GM12878 (cell line): ENCODE measurements at regions not wholly inside any gene's neighbourhood (a gene's known extent, or its start where the extent isn't known, plus 50 kb on each side); places are given as distances from the start of the nearest gene placed in this dataset.

Experiments
- ATAC-seq: fragments of 200-7000 bp; cut with Tn5 transposase; 3 replicates; pipeline ENCODE4 v1.9.1; 2020; ENCODE audit warnings: mild to moderate bottlenecking, moderate library complexity
- BruUV-seq: library from RNA; stranded (reverse); fragments of 400-500 nt; replicated peaks from 2 replicates; lab custom pipeline; 2021; lab: Mats Ljungman, UMichigan
- CTCF ChIA-PET: fragments of 300-600 bp; sonication (Branson Sonifier 250); formaldehyde crosslinking; extraction: SDS; loops from one replicate; lab custom pipeline; 2021; ENCODE audit warnings: inconsistent platforms; lab: Yijun Ruan, JAX
- POLR2A ChIA-PET: fragments of 350-600 bp; formaldehyde crosslinking; extraction: SDS; loops from one replicate; lab custom pipeline; 2021; ENCODE audit warnings: inconsistent platforms; lab: Charles Lee
- RAD21 ChIA-PET: fragments of 300-600 bp; sonication (Branson Sonifier 250); formaldehyde crosslinking; loops from one replicate; lab custom pipeline; 2023; ENCODE audit warnings: antibody characterized with exemption; ENCODE audit not compliant: unreplicated experiment; lab: Charles Lee
- SMC1A ChIA-PET: fragments of 300-600 bp; sonication (Branson Sonifier 250); formaldehyde crosslinking; loops from one replicate; lab custom pipeline; 2023; ENCODE audit not compliant: unreplicated experiment, uncharacterized antibody; lab: Charles Lee
- DNase-seq: peaks from one replicate; pipeline ENCODE4 v3.0.0-alpha.2; 2011; ENCODE audit warnings: low read depth, low spot score
- FAIRE-seq: peaks from 3 replicates; lab custom pipeline; 2011; peaks lifted over from hg19 to GRCh38; lab: Jason Lieb, UNC
- H2AFZ ChIP-seq: 2 replicates; pipeline ENCODE4 v1.6.0; 2011; ENCODE audit warnings: low read depth, low read length, control low read depth; ENCODE audit not compliant: control insufficient read depth
- H3K27ac ChIP-seq: 2 replicates; pipeline ENCODE4 v1.5.1; 2011; ENCODE audit warnings: control low read depth; ENCODE audit not compliant: control insufficient read depth, insufficient read depth
- H3K27me3 ChIP-seq, 2 experiments: replicated peaks in 1 of 2; 2 replicates each; pipeline versions ENCODE4 v1.6.0 to v1.6.1; 2011; ENCODE audit warnings: low read length in 1 of 2; ENCODE audit not compliant: control insufficient read depth in 2 of 2, insufficient read depth in 2 of 2
- H3K36me3 ChIP-seq, 2 experiments: 2 replicates each; pipeline ENCODE4 v1.5.1; 2011; ENCODE audit warnings: low read length in 1 of 2; ENCODE audit not compliant: control insufficient read depth in 2 of 2, insufficient read depth in 2 of 2
- H3K4me1 ChIP-seq: 2 replicates; pipeline ENCODE4 v1.6.1; 2011; ENCODE audit warnings: mild to moderate bottlenecking, low read length, moderate library complexity, mixed read lengths; ENCODE audit not compliant: control insufficient read depth, insufficient read depth
- H3K4me2 ChIP-seq: 2 replicates; pipeline ENCODE4 v1.6.0; 2011; ENCODE audit warnings: control low read depth; ENCODE audit not compliant: control insufficient read depth, insufficient read depth
- H3K4me3 ChIP-seq: fragments of 200-600 bp; sonication (generic); 2 replicates; pipeline ENCODE4 v1.5.1; 2016
- H3K79me2 ChIP-seq: 2 replicates; pipeline ENCODE4 v1.6.0; 2011; ENCODE audit warnings: low read length; ENCODE audit not compliant: control insufficient read depth, insufficient read depth
- H3K9ac ChIP-seq: 2 replicates; pipeline ENCODE4 v1.8.0; 2011; ENCODE audit warnings: low read length, control low read depth, mixed read lengths; ENCODE audit not compliant: control insufficient read depth, insufficient read depth
- H3K9me3 ChIP-seq: replicated peaks from 3 replicates; pipeline ENCODE4 v1.5.1; 2011; ENCODE audit warnings: mild to moderate bottlenecking, low read length; ENCODE audit not compliant: control insufficient read depth, insufficient read depth
- H4K20me1 ChIP-seq: 2 replicates; pipeline ENCODE4 v1.6.0; 2011; ENCODE audit not compliant: control insufficient read depth, insufficient read depth
- CBX5 ChIP-seq: sonication (generic); IDR thresholded peaks from 2 replicates; pipeline ENCODE4 v1.6.1; 2016; ENCODE audit warnings: low read depth, moderate library complexity, mild to moderate bottlenecking, inconsistent platforms
- CHD4 ChIP-seq: fragments of 200-600 bp; sonication (generic); IDR thresholded peaks from 2 replicates; pipeline ENCODE4 v1.6.1; 2016; ENCODE audit warnings: mild to moderate bottlenecking
- HDGF ChIP-seq: fragments of 450-650 bp; IDR thresholded peaks from 2 replicates; pipeline ENCODE4 v1.6.1; 2016; ENCODE audit warnings: antibody characterized with exemption
- POLR2AphosphoS2 ChIP-seq: IDR thresholded peaks from 2 replicates; pipeline ENCODE4 v1.6.1; 2011; ENCODE audit warnings: low read depth, mild to moderate bottlenecking, low read length, improper control_type of control experiment, moderate library complexity
- RUNX3 ChIP-seq: IDR thresholded peaks from 2 replicates; pipeline ENCODE4 v1.6.1; 2012; ENCODE audit warnings: low read length, inconsistent platforms
- WRNIP1 ChIP-seq: IDR thresholded peaks from 2 replicates; pipeline ENCODE4 v1.6.1; 2011; ENCODE audit warnings: low read depth, low read length, improper control_type of control experiment, borderline replicate concordance
- YBX1 ChIP-seq: fragments of 450-650 bp; IDR thresholded peaks from 2 replicates; pipeline ENCODE4 v1.6.1; 2016; ENCODE audit warnings: antibody characterized with exemption
- YY1 ChIP-seq: IDR thresholded peaks from 2 replicates; pipeline ENCODE4 v1.6.1; 2011; ENCODE audit warnings: low read depth, mild to moderate bottlenecking, low read length
- WGBS: methylation state at CpG from one replicate; pipeline ENCODE4 v1.1.6; 2016; ENCODE audit warnings: low lambda C conversion rate; ENCODE audit not compliant: insufficient replicate concordance, insufficient coverage; ENCODE audit errors: missing lambda C conversion rate; 5-methylcytosine and 5-hydroxymethylcytosine counted together
- in situ Hi-C: fragments of 300-500 bp; cut with MboI; formaldehyde crosslinking; loops from 9 replicates; pipeline ENCODE4 v1.14.3; 2018; ENCODE audit warnings: mixed read lengths
- intact Hi-C: fragments of 100-400 bp; cut with micrococcal nuclease; formaldehyde crosslinking; loops from one replicate; pipeline ENCODE4 v1.14.2; 2022; ENCODE audit not compliant: unreplicated experiment
- TF ChIP-seq, protein P1 (sequence below): fragments of 150-350 bp; IDR thresholded peaks from 2 replicates; pipeline ENCODE4 v1.6.1; 2014; ENCODE audit warnings: mild to moderate bottlenecking, low read depth, low read length
- TF ChIP-seq, protein P2 (sequence below): fragments of 150-350 bp; IDR thresholded peaks from 2 replicates; pipeline ENCODE4 v1.6.1; 2016; ENCODE audit warnings: low read depth, low read length
- TF ChIP-seq, protein P3 (sequence below): fragments of 450-650 bp; IDR thresholded peaks from 2 replicates; pipeline ENCODE4 v1.6.1; 2017; ENCODE audit warnings: mild to moderate bottlenecking, moderate library complexity
- TF ChIP-seq, protein P4 (sequence below): fragments of 450-650 bp; IDR thresholded peaks from 2 replicates; pipeline ENCODE4 v1.6.1; 2017; ENCODE audit warnings: mild to moderate bottlenecking

DNA sequence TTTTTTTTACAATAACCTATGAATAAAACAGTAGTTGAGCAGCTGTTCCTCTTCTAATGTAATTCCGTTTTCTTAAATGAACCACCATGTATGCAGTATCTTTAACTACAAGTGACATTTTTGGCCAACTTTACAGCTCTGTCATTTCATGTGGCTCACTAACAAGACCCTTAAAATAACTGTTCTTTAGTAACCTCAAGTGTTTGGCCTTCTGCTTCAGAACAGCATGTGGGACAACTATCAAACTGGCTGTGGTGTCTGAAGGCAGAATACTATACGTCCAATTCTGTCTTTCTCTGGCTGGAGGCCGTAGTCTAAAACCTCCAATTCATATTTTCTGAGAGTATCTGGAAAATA, 391.4 kb downstream of the NNT start (continued):
- TF ChIP-seq HDGF = no peak
- no peak for TF ChIP-seq YY1
- TF ChIP-seq, protein P1, sequence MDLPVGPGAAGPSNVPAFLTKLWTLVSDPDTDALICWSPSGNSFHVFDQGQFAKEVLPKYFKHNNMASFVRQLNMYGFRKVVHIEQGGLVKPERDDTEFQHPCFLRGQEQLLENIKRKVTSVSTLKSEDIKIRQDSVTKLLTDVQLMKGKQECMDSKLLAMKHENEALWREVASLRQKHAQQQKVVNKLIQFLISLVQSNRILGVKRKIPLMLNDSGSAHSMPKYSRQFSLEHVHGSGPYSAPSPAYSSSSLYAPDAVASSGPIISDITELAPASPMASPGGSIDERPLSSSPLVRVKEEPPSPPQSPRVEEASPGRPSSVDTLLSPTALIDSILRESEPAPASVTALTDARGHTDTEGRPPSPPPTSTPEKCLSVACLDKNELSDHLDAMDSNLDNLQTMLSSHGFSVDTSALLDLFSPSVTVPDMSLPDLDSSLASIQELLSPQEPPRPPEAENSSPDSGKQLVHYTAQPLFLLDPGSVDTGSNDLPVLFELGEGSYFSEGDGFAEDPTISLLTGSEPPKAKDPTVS = no peak
- TF ChIP-seq, protein P2, sequence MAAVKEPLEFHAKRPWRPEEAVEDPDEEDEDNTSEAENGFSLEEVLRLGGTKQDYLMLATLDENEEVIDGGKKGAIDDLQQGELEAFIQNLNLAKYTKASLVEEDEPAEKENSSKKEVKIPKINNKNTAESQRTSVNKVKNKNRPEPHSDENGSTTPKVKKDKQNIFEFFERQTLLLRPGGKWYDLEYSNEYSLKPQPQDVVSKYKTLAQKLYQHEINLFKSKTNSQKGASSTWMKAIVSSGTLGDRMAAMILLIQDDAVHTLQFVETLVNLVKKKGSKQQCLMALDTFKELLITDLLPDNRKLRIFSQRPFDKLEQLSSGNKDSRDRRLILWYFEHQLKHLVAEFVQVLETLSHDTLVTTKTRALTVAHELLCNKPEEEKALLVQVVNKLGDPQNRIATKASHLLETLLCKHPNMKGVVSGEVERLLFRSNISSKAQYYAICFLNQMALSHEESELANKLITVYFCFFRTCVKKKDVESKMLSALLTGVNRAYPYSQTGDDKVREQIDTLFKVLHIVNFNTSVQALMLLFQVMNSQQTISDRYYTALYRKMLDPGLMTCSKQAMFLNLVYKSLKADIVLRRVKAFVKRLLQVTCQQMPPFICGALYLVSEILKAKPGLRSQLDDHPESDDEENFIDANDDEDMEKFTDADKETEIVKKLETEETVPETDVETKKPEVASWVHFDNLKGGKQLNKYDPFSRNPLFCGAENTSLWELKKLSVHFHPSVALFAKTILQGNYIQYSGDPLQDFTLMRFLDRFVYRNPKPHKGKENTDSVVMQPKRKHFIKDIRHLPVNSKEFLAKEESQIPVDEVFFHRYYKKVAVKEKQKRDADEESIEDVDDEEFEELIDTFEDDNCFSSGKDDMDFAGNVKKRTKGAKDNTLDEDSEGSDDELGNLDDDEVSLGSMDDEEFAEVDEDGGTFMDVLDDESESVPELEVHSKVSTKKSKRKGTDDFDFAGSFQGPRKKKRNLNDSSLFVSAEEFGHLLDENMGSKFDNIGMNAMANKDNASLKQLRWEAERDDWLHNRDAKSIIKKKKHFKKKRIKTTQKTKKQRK = no peak

DNA sequence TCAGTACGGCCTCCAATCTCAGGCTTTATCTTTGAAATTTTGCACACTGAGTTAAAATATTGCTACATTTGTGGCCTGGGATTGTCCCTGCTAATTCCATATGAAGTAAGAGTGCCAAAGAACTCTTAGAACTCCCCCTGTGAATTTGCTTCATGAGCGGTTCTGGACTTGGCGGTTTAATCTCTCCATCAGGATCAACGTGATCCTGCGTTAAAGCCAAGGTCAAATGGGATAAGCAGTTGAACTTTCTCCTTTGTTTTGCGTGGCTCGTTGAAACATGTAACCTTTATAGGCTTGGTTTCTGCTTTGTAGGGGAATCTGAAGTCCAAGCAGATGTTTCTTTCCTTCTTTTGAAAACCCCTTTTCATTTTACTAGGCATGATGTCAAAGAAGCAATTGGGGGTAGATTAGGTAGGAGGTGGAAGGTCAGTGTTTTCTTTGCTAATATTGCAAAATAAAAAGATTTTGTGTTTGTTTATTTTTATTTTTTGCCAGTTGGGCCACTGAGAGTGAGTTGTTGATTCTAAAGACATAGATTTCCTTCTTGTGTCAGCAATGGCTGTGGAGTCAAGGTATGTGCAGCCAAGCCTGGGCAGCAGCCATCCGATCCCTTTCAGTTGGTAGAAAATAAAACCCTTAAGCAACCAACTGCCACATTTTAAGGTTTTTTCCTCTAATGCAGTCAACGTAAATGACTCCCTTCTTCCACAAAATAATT, 390.8 kb downstream of the NNT start:
- CTCF ChIA-PET = no interaction called here
- Histone ChIP-seq H3K36me3 (no peaks in the 10 kb centered on the region), H2AFZ (no peak overlapping the region)
- TF ChIP-seq, protein P3, sequence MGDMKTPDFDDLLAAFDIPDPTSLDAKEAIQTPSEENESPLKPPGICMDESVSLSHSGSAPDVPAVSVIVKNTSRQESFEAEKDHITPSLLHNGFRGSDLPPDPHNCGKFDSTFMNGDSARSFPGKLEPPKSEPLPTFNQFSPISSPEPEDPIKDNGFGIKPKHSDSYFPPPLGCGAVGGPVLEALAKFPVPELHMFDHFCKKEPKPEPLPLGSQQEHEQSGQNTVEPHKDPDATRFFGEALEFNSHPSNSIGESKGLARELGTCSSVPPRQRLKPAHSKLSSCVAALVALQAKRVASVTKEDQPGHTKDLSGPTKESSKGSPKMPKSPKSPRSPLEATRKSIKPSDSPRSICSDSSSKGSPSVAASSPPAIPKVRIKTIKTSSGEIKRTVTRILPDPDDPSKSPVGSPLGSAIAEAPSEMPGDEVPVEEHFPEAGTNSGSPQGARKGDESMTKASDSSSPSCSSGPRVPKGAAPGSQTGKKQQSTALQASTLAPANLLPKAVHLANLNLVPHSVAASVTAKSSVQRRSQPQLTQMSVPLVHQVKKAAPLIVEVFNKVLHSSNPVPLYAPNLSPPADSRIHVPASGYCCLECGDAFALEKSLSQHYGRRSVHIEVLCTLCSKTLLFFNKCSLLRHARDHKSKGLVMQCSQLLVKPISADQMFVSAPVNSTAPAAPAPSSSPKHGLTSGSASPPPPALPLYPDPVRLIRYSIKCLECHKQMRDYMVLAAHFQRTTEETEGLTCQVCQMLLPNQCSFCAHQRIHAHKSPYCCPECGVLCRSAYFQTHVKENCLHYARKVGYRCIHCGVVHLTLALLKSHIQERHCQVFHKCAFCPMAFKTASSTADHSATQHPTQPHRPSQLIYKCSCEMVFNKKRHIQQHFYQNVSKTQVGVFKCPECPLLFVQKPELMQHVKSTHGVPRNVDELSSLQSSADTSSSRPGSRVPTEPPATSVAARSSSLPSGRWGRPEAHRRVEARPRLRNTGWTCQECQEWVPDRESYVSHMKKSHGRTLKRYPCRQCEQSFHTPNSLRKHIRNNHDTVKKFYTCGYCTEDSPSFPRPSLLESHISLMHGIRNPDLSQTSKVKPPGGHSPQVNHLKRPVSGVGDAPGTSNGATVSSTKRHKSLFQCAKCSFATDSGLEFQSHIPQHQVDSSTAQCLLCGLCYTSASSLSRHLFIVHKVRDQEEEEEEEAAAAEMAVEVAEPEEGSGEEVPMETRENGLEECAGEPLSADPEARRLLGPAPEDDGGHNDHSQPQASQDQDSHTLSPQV = no peak
- TF ChIP-seq YBX1 (no peak), POLR2AphosphoS2 (no peak), CBX5 (no peak), RUNX3 (no peak), WRNIP1 (no peak), CHD4 (no peak)
- TF ChIP-seq, protein P4, sequence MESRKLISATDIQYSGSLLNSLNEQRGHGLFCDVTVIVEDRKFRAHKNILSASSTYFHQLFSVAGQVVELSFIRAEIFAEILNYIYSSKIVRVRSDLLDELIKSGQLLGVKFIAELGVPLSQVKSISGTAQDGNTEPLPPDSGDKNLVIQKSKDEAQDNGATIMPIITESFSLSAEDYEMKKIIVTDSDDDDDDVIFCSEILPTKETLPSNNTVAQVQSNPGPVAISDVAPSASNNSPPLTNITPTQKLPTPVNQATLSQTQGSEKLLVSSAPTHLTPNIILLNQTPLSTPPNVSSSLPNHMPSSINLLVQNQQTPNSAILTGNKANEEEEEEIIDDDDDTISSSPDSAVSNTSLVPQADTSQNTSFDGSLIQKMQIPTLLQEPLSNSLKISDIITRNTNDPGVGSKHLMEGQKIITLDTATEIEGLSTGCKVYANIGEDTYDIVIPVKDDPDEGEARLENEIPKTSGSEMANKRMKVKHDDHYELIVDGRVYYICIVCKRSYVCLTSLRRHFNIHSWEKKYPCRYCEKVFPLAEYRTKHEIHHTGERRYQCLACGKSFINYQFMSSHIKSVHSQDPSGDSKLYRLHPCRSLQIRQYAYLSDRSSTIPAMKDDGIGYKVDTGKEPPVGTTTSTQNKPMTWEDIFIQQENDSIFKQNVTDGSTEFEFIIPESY = no peak
- TF ChIP-seq, all 136 proteins: peak for 0
- WGBS = 33% methylated on average over 9 of the region's 9 CpGs
- intact Hi-C loops (no loop called here), in situ Hi-C loops (no loop called here)
- no peaks in the 10 kb centered on the region for H3K9me3 ChIP-seq
- H4K20me1 ChIP-seq = no peaks in the 10 kb centered on the region
- FAIRE-seq (no peak), DNase-seq (no peak), ATAC-seq (no peak)
- no peak overlapping the region for H3K4me2 ChIP-seq
- SMC1A ChIA-PET = no interaction called here
- POLR2A ChIA-PET = no interaction called here
- H3K27ac ChIP-seq = no peak overlapping the region
- H3K9ac ChIP-seq = no peak overlapping the region
- no TSS peak for BruUV-seq
- RAD21 ChIA-PET = no interaction called here
- no peak overlapping the region for H3K4me3 ChIP-seq
- no peaks in the 10 kb centered on the region; a peak in 1 of 4 replicates for H3K27me3 ChIP-seq
- H3K79me2 ChIP-seq = no peaks in the 10 kb centered on the region
- no peaks in the 10 kb centered on the region for H3K4me1 ChIP-seq
